ENCODE measurements at regions not wholly inside any gene's neighbourhood (a gene's known extent, or its start where the extent isn't known, plus 50 kb on each side); places are given as distances from the start of the nearest gene placed in this dataset.

DNA sequence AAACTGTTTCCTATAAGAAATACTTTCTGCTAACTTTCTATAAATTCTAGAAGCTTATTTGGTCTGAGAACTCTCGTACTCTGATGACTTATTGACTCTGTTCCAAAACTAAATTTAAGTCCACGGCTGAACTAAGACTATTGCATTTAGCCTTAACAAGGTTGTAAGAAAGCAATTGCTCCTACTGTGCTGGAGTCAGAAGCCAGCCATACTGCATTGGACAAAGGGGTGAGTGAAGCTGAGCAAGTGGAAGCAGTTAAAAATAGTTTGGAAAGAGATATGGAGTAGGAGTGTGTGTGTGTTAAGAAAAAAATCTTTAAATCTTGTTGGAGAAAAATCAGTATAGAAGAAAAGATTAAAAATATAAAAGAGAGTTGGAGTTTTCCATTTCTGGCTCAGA is 1360.1 kb upstream of the CELF2 start:
- TF ChIP-seq CREB5 (CRISPR knock-in tag; IDR thresholded peaks at IDR 0.05; ENCODE audit: low read depth) (no peak), TCF4 (CRISPR knock-in tag; IDR thresholded peaks at IDR 0.05; ENCODE audit: borderline replicate concordance) (no peak), SNAI2 (CRISPR knock-in tag; IDR thresholded peaks at IDR 0.05) (no peak)
